Activated CD4-positive, alpha-beta T cell treated with anti-CD3 and anti-CD28 coated beads, Interleukin-2, amount 10 ng/mL, durations not matched to agents 24 days and 14 days (primary cell): ENCODE measurements at regions not wholly inside any gene's neighbourhood (a gene's known extent, or its start where the extent isn't known, plus 50 kb on each side); places are given as distances from the start of the nearest gene placed in this dataset.

Source experiments
- DNase-seq: peaks from one replicate; pipeline ENCODE4 v3.0.0; 2022
- H3K27ac Mint-ChIP-seq: one replicate; pipeline ENCODE4 v1.8.0; 2022; ENCODE audit warnings: mild to moderate bottlenecking, mixed read lengths
- H3K27me3 Mint-ChIP-seq: one replicate; pipeline ENCODE4 v1.8.0; 2022; ENCODE audit warnings: mixed read lengths
- H3K36me3 Mint-ChIP-seq: one replicate; pipeline ENCODE4 v1.8.0; 2022; ENCODE audit warnings: low read depth, mild to moderate bottlenecking, mixed read lengths
- H3K4me1 Mint-ChIP-seq: one replicate; pipeline ENCODE4 v1.8.0; 2021; ENCODE audit warnings: mixed read lengths
- H3K4me3 Mint-ChIP-seq: one replicate; pipeline ENCODE4 v1.8.0; 2022; ENCODE audit warnings: mild to moderate bottlenecking, moderate library complexity, mixed read lengths
- H3K9me3 Mint-ChIP-seq: one replicate; pipeline ENCODE4 v1.8.0; 2021; ENCODE audit warnings: mixed read lengths
- intact Hi-C: fragments of 100-400 bp; cut with micrococcal nuclease; formaldehyde crosslinking; loops from one replicate; pipeline ENCODE4 v1.15.1; 2023

DNA sequence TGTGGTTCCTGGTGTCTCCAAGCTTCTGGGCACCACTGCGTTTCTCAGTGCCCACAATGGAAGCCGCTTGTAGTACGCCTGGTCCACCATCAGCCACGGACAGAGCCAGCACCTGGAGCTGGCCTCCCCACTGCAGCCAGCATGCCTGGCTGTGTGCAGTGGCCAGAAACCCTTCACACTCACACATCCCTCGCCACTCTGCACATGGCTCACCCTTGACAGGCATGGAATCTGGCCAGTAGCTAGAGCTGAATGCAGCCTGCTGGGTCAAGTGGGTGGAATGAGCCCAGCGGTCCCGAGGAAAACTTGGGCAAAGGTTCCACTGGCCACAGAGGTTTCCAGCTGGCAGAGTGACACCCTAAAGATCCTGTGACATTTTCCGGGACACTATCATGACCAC is 146.0 kb upstream of the ADO start:
- H3K36me3 Mint-ChIP-seq = no peaks in the 10 kb centered on the region
- peaks cover 28% of the 10 kb centered on the region for H3K4me1 Mint-ChIP-seq
- intact Hi-C loops = no loop called here
- H3K27me3 Mint-ChIP-seq = peaks cover 3% of the 10 kb centered on the region
- no peak overlapping the region for H3K4me3 Mint-ChIP-seq
- peaks cover 11% of the 10 kb centered on the region for H3K9me3 Mint-ChIP-seq
- no peak for DNase-seq
- H3K27ac Mint-ChIP-seq = no peak overlapping the region

DNA sequence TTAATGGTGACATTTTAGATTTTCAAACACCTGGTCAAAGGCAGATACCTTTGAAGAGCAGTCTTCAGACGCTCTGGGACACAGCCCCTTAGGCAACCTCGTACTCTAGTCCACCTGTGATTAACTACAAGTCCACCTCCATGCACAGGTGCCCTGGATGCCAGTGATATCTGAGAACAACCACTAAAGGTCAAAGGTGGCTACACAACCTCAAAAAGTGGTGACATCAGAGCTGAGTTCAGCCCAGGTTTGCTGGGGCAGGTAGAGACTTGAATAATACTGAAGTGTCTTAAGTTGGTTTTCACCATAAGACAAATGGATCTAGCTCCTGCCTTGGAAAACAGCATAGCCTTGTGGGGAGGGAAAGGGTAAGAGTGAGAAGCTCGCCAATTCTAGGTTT is 143.4 kb upstream of the ADO start:
- DNase-seq = no peak

GRCh38 chr10:62662486-62662885 is 142.0 kb upstream of the ADO start:
- Mint-ChIP-seq H3K4me1 (peaks cover 15% of the 10 kb centered on the region), H3K27me3 (peaks cover 9% of the 10 kb centered on the region), H3K27ac (no peak overlapping the region), H3K4me3 (no peak overlapping the region), H3K36me3 (no peaks in the 10 kb centered on the region), H3K9me3 (peaks cover 6% of the 10 kb centered on the region)
- intact Hi-C loops = no loop called here
- no peak for DNase-seq

More for the DNA sequence above, 143.4 kb upstream of the ADO start:
- peaks cover 9% of the 10 kb centered on the region for H3K27me3 Mint-ChIP-seq
- intact Hi-C loops = no loop called here
- peaks cover 6% of the 10 kb centered on the region for H3K9me3 Mint-ChIP-seq
- no peak overlapping the region for H3K4me3 Mint-ChIP-seq
- H3K36me3 Mint-ChIP-seq = no peaks in the 10 kb centered on the region
- H3K4me1 Mint-ChIP-seq = peaks cover 15% of the 10 kb centered on the region
- H3K27ac Mint-ChIP-seq = no peak overlapping the region

GRCh38 chr10:62665771-62666170 is 138.7 kb upstream of the ADO start:
- Mint-ChIP-seq H3K9me3 (peaks cover 6% of the 10 kb centered on the region), H3K36me3 (no peaks in the 10 kb centered on the region), H3K27ac (no peak overlapping the region), H3K4me1 (peaks cover 18% of the 10 kb centered on the region), H3K4me3 (no peak overlapping the region), H3K27me3 (peaks cover 8% of the 10 kb centered on the region)
- intact Hi-C loops = no loop called here
- DNase-seq = no peak

DNA sequence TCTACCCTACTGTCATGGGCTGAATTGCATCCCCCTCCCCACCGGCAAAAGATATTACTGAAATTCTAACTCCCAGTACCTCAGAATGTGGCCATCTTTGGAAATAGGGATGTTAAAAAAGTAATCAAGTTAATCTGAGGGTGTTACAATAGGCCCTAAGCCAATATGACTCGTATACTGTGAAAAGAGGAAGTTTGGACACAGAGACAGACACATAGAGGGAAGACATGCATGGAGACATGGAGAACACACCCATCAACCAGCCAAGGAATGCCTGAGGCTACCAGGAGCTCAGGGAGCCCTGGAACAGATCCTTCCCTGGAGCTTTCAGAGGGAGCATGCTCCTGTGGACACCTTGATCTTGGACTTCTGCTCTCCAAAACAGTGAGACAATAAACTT is 138.2 kb upstream of the ADO start:
- Mint-ChIP-seq H3K4me3 (no peak overlapping the region), H3K9me3 (peaks cover 5% of the 10 kb centered on the region), H3K36me3 (no peaks in the 10 kb centered on the region), H3K27me3 (peaks cover 8% of the 10 kb centered on the region), H3K27ac (no peak overlapping the region), H3K4me1 (peaks cover 22% of the 10 kb centered on the region)
- intact Hi-C loops = no loop called here
- DNase-seq = no peak

DNA sequence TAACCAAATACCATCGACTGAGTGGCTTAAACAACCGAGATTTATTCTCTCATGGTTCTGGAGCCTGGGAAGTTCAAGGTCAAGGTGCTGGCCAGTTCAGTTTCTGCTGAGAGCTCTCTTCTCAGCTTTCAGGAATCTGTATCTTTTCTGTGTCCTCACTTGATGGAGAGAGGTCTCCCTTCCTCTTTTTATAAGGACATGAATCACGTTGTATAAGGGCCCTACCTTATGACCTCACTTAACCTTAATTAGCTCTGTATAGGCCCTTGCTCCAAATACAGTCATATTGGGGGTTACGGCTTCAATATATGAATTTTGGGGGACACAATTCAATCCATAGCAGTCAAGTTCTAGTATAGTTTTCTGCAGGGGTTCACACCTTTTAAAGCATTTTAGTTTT is 135.2 kb upstream of the ADO start:
- Mint-ChIP-seq H3K4me1 (peaks cover 14% of the 10 kb centered on the region), H3K27me3 (peaks cover 2% of the 10 kb centered on the region)
- intact Hi-C loops = no loop called here

GRCh38 chr10:62671104-62671503 is 133.4 kb upstream of the ADO start:
- peaks cover 2% of the 10 kb centered on the region for H3K27me3 Mint-ChIP-seq
- no peaks in the 10 kb centered on the region for H3K36me3 Mint-ChIP-seq
- intact Hi-C loops = no loop called here
- H3K27ac Mint-ChIP-seq = peak overlapping the region; percentile 21
- no peak overlapping the region for H3K4me3 Mint-ChIP-seq
- no peaks in the 10 kb centered on the region for H3K9me3 Mint-ChIP-seq
- DNase-seq = no peak
- peaks cover 14% of the 10 kb centered on the region for H3K4me1 Mint-ChIP-seq

More for the DNA sequence above, 135.2 kb upstream of the ADO start:
- Mint-ChIP-seq H3K9me3 (no peaks in the 10 kb centered on the region), H3K4me3 (no peak overlapping the region), H3K36me3 (no peaks in the 10 kb centered on the region), H3K27ac (no peak overlapping the region)
- DNase-seq = no peak

- intact Hi-C loops = loop anchor here (1.0 to 10.0 kb wide), 14 partner anchors 27 to 383 kb away; partner anchors contain the start of genes ADO and EGR2
- DNase-seq = peak; percentile 92
- Mint-ChIP-seq H3K4me3 (peak overlapping the region; percentile 31), H3K9me3 (peaks cover 22% of the 10 kb centered on the region), H3K4me1 (peaks cover 48% of the 10 kb centered on the region), H3K36me3 (peaks cover 12% of the 10 kb centered on the region), H3K27ac (peak overlapping the region; percentile 72), H3K27me3 (peaks cover 1% of the 10 kb centered on the region)
Observed at GRCh38 chr10:62681211-62681940, 123.1 kb upstream of the ADO start.

- Mint-ChIP-seq H3K27ac (no peak overlapping the region), H3K9me3 (peaks cover 27% of the 10 kb centered on the region), H3K4me3 (no peak overlapping the region), H3K36me3 (peaks cover 13% of the 10 kb centered on the region), H3K4me1 (peaks cover 64% of the 10 kb centered on the region), H3K27me3 (no peaks in the 10 kb centered on the region)
- DNase-seq = no peak
- intact Hi-C loops = loop anchor here (10.0 kb wide), 1 partner anchor 380 kb away; no protein-coding TSS in a partner anchor
Observed at GRCh38 chr10:62684911-62685310, 119.6 kb upstream of the ADO start.

DNA sequence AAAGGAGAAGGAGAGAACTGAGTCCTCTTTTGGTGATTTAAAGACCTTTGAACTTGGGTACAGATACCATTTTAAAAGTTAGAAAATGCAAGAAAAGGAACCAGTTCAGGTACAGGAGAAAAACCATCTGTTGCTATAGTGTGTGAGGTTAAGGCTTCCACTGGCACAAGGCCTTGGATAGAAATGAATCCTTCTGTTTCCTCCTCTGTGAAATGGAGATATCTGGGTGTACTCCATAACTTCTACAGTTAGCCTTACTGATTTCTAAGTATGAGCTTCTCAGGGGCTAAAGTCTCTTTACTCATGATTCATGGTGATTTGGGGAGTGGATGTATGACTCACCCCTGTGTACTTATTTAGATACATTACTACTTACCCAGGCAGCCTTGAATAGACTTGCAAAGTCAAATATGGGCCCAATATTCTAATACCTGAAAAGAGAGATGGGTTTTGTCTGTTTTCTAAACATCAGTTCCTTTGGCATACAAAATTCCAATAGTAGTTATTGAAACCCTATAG is 117.2 kb upstream of the ADO start:
- no peak for DNase-seq
- H3K36me3 Mint-ChIP-seq = peaks cover 13% of the 10 kb centered on the region
- intact Hi-C loops = loop anchor here (10.0 kb wide), 1 partner anchor 378 kb away; no protein-coding TSS in a partner anchor
- peaks cover 27% of the 10 kb centered on the region for H3K9me3 Mint-ChIP-seq
- H3K4me1 Mint-ChIP-seq = peaks cover 61% of the 10 kb centered on the region
- no peaks in the 10 kb centered on the region for H3K27me3 Mint-ChIP-seq
- no peak overlapping the region for H3K27ac Mint-ChIP-seq
- no peak overlapping the region for H3K4me3 Mint-ChIP-seq

- intact Hi-C loops = loop anchor here (10.0 kb wide), 1 partner anchor 376 kb away; no protein-coding TSS in a partner anchor
- no peaks in the 10 kb centered on the region for H3K27me3 Mint-ChIP-seq
- no peak overlapping the region for H3K27ac Mint-ChIP-seq
- H3K36me3 Mint-ChIP-seq = peaks cover 10% of the 10 kb centered on the region
- peaks cover 25% of the 10 kb centered on the region for H3K9me3 Mint-ChIP-seq
- no peak overlapping the region for H3K4me3 Mint-ChIP-seq
- peak; percentile 48 for DNase-seq
- peaks cover 48% of the 10 kb centered on the region for H3K4me1 Mint-ChIP-seq
Observed at GRCh38 chr10:62688971-62689700, 115.4 kb upstream of the ADO start.

GRCh38 chr10:62689712-62690111 is 114.8 kb upstream of the ADO start:
- no peak overlapping the region for H3K27ac Mint-ChIP-seq
- no peaks in the 10 kb centered on the region for H3K27me3 Mint-ChIP-seq
- intact Hi-C loops = loop anchor here (10.0 kb wide), 1 partner anchor 375 kb away; no protein-coding TSS in a partner anchor
- no peak for DNase-seq
- no peak overlapping the region for H3K4me3 Mint-ChIP-seq
- peaks cover 21% of the 10 kb centered on the region for H3K9me3 Mint-ChIP-seq
- H3K4me1 Mint-ChIP-seq = peaks cover 50% of the 10 kb centered on the region
- peaks cover 10% of the 10 kb centered on the region for H3K36me3 Mint-ChIP-seq

GRCh38 chr10:62690703-62691102 is 113.8 kb upstream of the ADO start:
- Mint-ChIP-seq H3K4me3 (peak overlapping the region; percentile 29), H3K9me3 (peaks cover 20% of the 10 kb centered on the region), H3K36me3 (peaks cover 10% of the 10 kb centered on the region), H3K27me3 (no peaks in the 10 kb centered on the region), H3K27ac (no peak overlapping the region), H3K4me1 (peaks cover 47% of the 10 kb centered on the region)
- intact Hi-C loops = no loop called here
- DNase-seq = no peak

DNA sequence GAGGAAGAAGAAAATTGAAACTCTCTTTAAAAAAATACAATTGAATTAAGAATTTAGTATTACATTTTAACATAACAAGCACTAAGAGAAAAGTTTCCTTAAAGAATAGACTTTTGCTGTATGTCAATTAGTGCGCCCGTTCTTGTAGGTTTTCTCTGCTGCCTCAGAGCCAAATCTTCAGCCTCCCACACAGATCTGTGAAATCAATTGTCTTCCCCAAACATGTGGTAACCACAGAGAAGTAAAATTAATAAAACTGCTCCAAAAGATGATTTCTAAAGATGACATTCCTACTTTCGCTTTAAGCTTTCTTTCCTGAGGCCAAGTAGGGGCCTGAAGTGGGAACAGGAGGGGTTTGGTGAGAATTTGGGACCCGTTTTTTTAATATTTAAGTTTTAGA is 113.2 kb upstream of the ADO start:
- intact Hi-C loops = no loop called here
- no peak for DNase-seq
- peak overlapping the region; percentile 49 for H3K4me3 Mint-ChIP-seq
- H3K27me3 Mint-ChIP-seq = no peaks in the 10 kb centered on the region
- H3K9me3 Mint-ChIP-seq = peaks cover 14% of the 10 kb centered on the region
- peak overlapping the region; percentile 22 for H3K27ac Mint-ChIP-seq
- H3K36me3 Mint-ChIP-seq = peaks cover 7% of the 10 kb centered on the region
- H3K4me1 Mint-ChIP-seq = peaks cover 41% of the 10 kb centered on the region
